A673 (cell line): ENCODE measurements at regions not wholly inside any gene's neighbourhood (a gene's known extent, or its start where the extent isn't known, plus 50 kb on each side); places are given as distances from the start of the nearest gene placed in this dataset.

Source experiments
- BruUV-seq: library from RNA; stranded (reverse); fragments of 400-500 nt; replicated peaks from 2 replicates; lab custom pipeline; 2021; lab: Mats Ljungman, UMichigan
- CTCF ChIA-PET: fragments of 300-600 bp; sonication (Branson Sonifier 250); formaldehyde crosslinking; loops from one replicate; lab custom pipeline; 2022; ENCODE audit warnings: antibody characterized with exemption; lab: Charles Lee
- POLR2A ChIA-PET: fragments of 300-600 bp; sonication (Branson Sonifier 250); formaldehyde crosslinking; loops from one replicate; lab custom pipeline; 2022; ENCODE audit warnings: antibody characterized with exemption; ENCODE audit not compliant: low non-redundant PET; lab: Charles Lee
- DNase-seq: peaks from one replicate; pipeline ENCODE4 v3.0.0-alpha.2; 2015; ENCODE audit warnings: low spot score
- H3K27ac ChIP-seq: fragments of 200-600 bp; sonication (generic); 2 replicates; pipeline ENCODE4 v1.5.1; 2016; ENCODE audit warnings: mixed run types, low read depth, mild to moderate bottlenecking, mixed read lengths, antibody characterized with exemption, low read length; ENCODE audit not compliant: poor library complexity, severe bottlenecking
- H3K27me3 ChIP-seq: fragments of 200-600 bp; sonication (generic); replicated peaks from 2 replicates; pipeline ENCODE4 v1.6.1; 2017; ENCODE audit warnings: mixed run types, low read depth, mild to moderate bottlenecking, mixed read lengths, antibody characterized with exemption, low read length; ENCODE audit not compliant: insufficient read depth, poor library complexity
- H3K36me3 ChIP-seq: fragments of 200-600 bp; sonication (generic); 2 replicates; pipeline ENCODE4 v1.6.1; 2016; ENCODE audit warnings: mixed run types, mild to moderate bottlenecking, mixed read lengths, antibody characterized with exemption, low read length; ENCODE audit not compliant: insufficient read depth, poor library complexity, severe bottlenecking
- H3K4me1 ChIP-seq: fragments of 200-600 bp; sonication (generic); 2 replicates; pipeline ENCODE4 v1.6.1; 2017; ENCODE audit warnings: mixed run types, mild to moderate bottlenecking, mixed read lengths, antibody characterized with exemption, low read length; ENCODE audit not compliant: insufficient read depth, poor library complexity, severe bottlenecking
- H3K4me3 ChIP-seq: fragments of 200-600 bp; sonication (generic); 2 replicates; pipeline ENCODE4 v1.5.1; 2016; ENCODE audit warnings: low read depth, mixed run types, mild to moderate bottlenecking, mixed read lengths, low read length; ENCODE audit not compliant: poor library complexity, severe bottlenecking
- H3K9me3 ChIP-seq: fragments of 200-600 bp; sonication (generic); 2 replicates; pipeline ENCODE4 v1.6.1; 2016; ENCODE audit warnings: mixed run types, low read depth, mild to moderate bottlenecking, mixed read lengths, antibody characterized with exemption, low read length; ENCODE audit not compliant: poor library complexity, severe bottlenecking
- EZH2 ChIP-seq: fragments of 200-600 bp; sonication (generic); IDR thresholded peaks from 2 replicates; pipeline ENCODE4 v1.6.1; 2017; ENCODE audit warnings: borderline replicate concordance, low read depth, mild to moderate bottlenecking, mixed read lengths, antibody characterized with exemption, low read length; ENCODE audit not compliant: poor library complexity, severe bottlenecking
- intact Hi-C: fragments of 100-400 bp; cut with micrococcal nuclease; formaldehyde crosslinking; loops from one replicate; pipeline ENCODE4 v1.10.0; 2022; ENCODE audit not compliant: unreplicated experiment
- TF ChIP-seq, protein P1 (sequence below): fragments of 300-800, 200-600 bp; sonication (generic); conservative IDR thresholded peaks from 2 replicates; pipeline ENCODE4 v1.5.1; 2017; ENCODE audit warnings: low read depth, mild to moderate bottlenecking, antibody characterized with exemption, low read length, moderate library complexity, mixed read lengths

- no TSS peak for BruUV-seq
- TF ChIP-seq, protein P1, sequence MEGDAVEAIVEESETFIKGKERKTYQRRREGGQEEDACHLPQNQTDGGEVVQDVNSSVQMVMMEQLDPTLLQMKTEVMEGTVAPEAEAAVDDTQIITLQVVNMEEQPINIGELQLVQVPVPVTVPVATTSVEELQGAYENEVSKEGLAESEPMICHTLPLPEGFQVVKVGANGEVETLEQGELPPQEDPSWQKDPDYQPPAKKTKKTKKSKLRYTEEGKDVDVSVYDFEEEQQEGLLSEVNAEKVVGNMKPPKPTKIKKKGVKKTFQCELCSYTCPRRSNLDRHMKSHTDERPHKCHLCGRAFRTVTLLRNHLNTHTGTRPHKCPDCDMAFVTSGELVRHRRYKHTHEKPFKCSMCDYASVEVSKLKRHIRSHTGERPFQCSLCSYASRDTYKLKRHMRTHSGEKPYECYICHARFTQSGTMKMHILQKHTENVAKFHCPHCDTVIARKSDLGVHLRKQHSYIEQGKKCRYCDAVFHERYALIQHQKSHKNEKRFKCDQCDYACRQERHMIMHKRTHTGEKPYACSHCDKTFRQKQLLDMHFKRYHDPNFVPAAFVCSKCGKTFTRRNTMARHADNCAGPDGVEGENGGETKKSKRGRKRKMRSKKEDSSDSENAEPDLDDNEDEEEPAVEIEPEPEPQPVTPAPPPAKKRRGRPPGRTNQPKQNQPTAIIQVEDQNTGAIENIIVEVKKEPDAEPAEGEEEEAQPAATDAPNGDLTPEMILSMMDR = no peak
- no peaks in the 10 kb centered on the region for H3K4me1 ChIP-seq
- no peak overlapping the region for H3K27ac ChIP-seq
- H3K4me3 ChIP-seq = no peak overlapping the region
- intact Hi-C loops = no loop called here
- ChIA-PET POLR2A (no interaction called here), CTCF (no interaction called here)
- DNase-seq = no peak
- no peaks in the 10 kb centered on the region for H3K9me3 ChIP-seq
- H3K27me3 ChIP-seq = peaks cover 58% of the 10 kb centered on the region
- H3K36me3 ChIP-seq = no peaks in the 10 kb centered on the region
Observed at GRCh38 chr10:2665772-2666171, 401.6 kb upstream of the PFKP start.

DNA sequence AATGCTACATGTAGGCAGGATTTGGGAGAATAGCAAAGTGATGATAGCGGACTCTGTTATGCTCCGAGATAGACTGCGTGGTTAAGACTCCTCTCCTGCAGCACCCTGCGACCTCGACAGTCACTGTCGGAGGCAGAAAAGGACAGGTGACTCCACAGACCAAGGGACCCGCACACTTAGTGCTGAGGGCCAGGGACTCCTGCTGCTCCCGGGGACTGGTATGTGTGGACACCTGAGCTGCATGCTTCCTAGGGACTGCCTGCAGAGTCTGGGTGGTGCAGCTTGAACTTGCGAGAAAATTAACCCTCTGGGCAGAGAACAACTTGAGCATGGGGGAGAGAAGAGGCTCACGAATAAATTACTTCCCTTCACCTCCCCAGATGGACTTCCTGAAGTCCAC is 407.1 kb upstream of the PFKP start:
- no peak for DNase-seq
- ChIA-PET POLR2A (no interaction called here), CTCF (no interaction called here)
- Histone ChIP-seq H3K27ac (no peak overlapping the region), H3K4me3 (no peak overlapping the region), H3K36me3 (no peaks in the 10 kb centered on the region), H3K4me1 (no peaks in the 10 kb centered on the region), H3K27me3 (peaks cover 83% of the 10 kb centered on the region), H3K9me3 (no peaks in the 10 kb centered on the region)
- intact Hi-C loops = no loop called here
- BruUV-seq = no TSS peak
- no peak for TF ChIP-seq EZH2
- TF ChIP-seq, protein P1 = no peak

GRCh38 chr10:2659660-2660209 is 407.6 kb upstream of the PFKP start:
- no peak for DNase-seq
- CTCF ChIA-PET = no interaction called here
- Histone ChIP-seq H3K27me3 (peaks cover 87% of the 10 kb centered on the region), H3K4me1 (no peaks in the 10 kb centered on the region), H3K36me3 (no peaks in the 10 kb centered on the region), H3K4me3 (no peak overlapping the region), H3K9me3 (no peaks in the 10 kb centered on the region), H3K27ac (no peak overlapping the region)
- TF ChIP-seq EZH2 = no peak
- TF ChIP-seq, protein P1 = no peak
- intact Hi-C loops = no loop called here
- no TSS peak for BruUV-seq
- POLR2A ChIA-PET = no interaction called here
